Mucosa of descending colon (tissue), 3 donors: ENCODE measurements at regions not wholly inside any gene's neighbourhood (a gene's known extent, or its start where the extent isn't known, plus 50 kb on each side); places are given as distances from the start of the nearest gene placed in this dataset.

Experiments
- ATAC-seq: fragments of 200-7000 bp; cut with Tn5 transposase; one replicate; pipeline ENCODE4 v1.9.1; 2020; ENCODE audit warnings: mild to moderate bottlenecking, moderate library complexity
- DNase-seq, 3 donors: peaks; one replicate each; pipeline ENCODE4 v3.0.0-alpha.2; 2020
- H3K36me3 ChIP-seq: fragments of 200-600 bp; one replicate; pipeline ENCODE4 v1.8.0; 2021; ENCODE audit warnings: low read depth, mild to moderate bottlenecking
- H3K4me1 ChIP-seq: fragments of 200-600 bp; one replicate; pipeline ENCODE4 v1.8.0; 2021; ENCODE audit warnings: low read depth, mild to moderate bottlenecking
- H3K4me3 ChIP-seq: fragments of 200-600 bp; one replicate; pipeline ENCODE4 v1.8.0; 2021; ENCODE audit warnings: mild to moderate bottlenecking
- H3K9me3 ChIP-seq: fragments of 200-600 bp; one replicate; pipeline ENCODE4 v1.8.0; 2021; ENCODE audit warnings: mild to moderate bottlenecking
- intact Hi-C, 2 donors: fragments of 100-400 bp; cut with DNase I in 1 of 2; cut with micrococcal nuclease in 1 of 2; formaldehyde crosslinking; loops; one replicate each; pipeline versions ENCODE4 v1.11.0 to v1.11.1; 2022; cut with DNase I, micrococcal nuclease
- TF ChIP-seq, protein P1 (sequence below): fragments of 200-600 bp; IDR thresholded peaks from one replicate; pipeline ENCODE4 v1.8.0; 2022; ENCODE audit warnings: antibody characterized with exemption, mild to moderate bottlenecking
- donor health status: DM: no; HTN: no; CAD: no; lungs with moderate emphysema.
- donor health status: DM: no; HTN: no; CAD: no.
- donor health status: DM: no; HTN: yes; CAD: no.

DNA sequence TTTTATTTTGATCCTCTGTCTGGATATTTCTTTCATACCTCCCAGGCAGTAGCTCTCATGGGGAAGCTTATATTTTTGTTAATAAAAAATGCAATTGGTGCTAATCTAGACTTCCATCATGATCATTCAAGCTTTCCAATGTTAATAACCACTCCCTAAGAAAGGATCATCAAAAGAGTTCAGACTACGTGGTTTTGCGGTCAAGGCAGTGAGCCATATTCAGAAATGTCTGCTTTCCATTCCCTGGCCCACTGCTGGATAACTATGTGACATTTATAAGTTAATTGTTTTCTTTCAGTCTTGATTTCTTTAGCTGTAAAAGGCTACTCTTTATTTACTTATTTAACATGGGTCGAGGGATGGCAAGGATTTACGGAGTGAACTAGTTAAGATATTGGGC, 414.6 kb downstream of the LMO4 start:
- TF ChIP-seq, protein P1, sequence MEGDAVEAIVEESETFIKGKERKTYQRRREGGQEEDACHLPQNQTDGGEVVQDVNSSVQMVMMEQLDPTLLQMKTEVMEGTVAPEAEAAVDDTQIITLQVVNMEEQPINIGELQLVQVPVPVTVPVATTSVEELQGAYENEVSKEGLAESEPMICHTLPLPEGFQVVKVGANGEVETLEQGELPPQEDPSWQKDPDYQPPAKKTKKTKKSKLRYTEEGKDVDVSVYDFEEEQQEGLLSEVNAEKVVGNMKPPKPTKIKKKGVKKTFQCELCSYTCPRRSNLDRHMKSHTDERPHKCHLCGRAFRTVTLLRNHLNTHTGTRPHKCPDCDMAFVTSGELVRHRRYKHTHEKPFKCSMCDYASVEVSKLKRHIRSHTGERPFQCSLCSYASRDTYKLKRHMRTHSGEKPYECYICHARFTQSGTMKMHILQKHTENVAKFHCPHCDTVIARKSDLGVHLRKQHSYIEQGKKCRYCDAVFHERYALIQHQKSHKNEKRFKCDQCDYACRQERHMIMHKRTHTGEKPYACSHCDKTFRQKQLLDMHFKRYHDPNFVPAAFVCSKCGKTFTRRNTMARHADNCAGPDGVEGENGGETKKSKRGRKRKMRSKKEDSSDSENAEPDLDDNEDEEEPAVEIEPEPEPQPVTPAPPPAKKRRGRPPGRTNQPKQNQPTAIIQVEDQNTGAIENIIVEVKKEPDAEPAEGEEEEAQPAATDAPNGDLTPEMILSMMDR = no peak
- Histone ChIP-seq H3K4me3 (no peak overlapping the region), H3K9me3 (no peaks in the 10 kb centered on the region), H3K4me1 (no peaks in the 10 kb centered on the region), H3K36me3 (no peaks in the 10 kb centered on the region)
- DNase-seq (no peak), ATAC-seq (no peak)
- intact Hi-C loops = no loop called here

DNA sequence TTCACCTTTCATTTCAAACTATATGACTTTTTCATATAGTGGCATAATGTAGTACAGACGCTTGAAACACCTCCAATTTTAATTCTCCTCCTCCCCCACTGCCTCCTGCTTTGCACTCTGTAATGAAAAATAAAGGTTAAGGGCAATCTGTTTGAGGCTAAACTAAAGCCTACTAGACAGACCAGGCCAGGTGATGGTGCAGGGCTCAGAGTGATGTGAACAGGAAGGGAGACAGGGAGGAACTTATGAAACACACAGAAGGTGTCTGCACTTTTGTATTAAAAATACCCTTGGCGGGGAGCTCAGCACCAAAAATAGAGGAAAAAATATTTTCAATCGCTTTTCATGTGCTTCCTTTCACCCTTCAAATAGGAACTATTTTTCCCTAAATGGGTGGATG, 415.4 kb downstream of the LMO4 start:
- TF ChIP-seq, protein P1 = no peak
- H3K36me3 ChIP-seq = no peaks in the 10 kb centered on the region
- ATAC-seq (no peak), DNase-seq (no peak)
- no peak overlapping the region for H3K4me3 ChIP-seq
- no peaks in the 10 kb centered on the region for H3K4me1 ChIP-seq
- no peaks in the 10 kb centered on the region for H3K9me3 ChIP-seq
- intact Hi-C loops = no loop called here

DNA sequence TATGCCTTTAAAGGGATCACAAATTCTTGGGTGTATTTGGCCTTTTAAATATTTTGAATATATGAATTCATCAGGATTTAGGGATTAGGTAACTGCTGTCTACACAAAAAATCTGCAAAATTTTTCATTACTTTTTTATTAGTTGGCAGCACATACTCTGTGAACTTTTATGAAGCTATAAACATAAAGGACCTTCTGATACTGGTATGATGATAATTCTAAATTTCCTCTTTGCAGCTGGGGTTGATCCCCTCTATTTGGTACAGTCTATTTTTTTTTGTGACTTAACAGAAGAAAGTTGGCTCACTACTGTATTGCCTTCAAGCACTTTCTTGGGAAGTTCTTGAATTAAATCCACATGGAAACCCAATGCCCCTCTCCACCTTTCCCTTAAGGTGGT, 416.1 kb downstream of the LMO4 start:
- no peaks in the 10 kb centered on the region for H3K4me1 ChIP-seq
- no peak overlapping the region for H3K4me3 ChIP-seq
- DNase-seq (no peak), ATAC-seq (no peak)
- TF ChIP-seq, protein P1 = no peak
- H3K9me3 ChIP-seq = no peaks in the 10 kb centered on the region
- H3K36me3 ChIP-seq = no peaks in the 10 kb centered on the region
- intact Hi-C loops = no loop called here

DNA sequence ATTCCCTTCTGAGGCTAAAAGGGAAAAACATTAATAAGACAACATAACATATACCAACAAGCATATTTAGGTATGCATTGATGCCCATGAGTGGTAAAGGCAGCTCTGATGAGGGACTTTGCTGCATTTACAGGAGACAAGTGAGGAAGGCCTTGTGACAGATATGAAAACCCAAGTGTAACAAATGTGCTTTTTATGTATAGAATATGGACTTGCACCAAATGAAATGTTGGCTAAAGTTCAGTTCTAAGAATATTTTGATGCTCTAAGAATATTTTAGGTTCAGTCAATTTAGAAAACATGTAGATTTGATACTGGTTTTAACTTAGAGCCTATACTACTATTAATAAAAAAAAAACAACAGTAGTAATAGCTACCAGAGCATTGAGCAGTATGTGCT, 424.7 kb downstream of the LMO4 start:
- Histone ChIP-seq H3K9me3 (no peaks in the 10 kb centered on the region), H3K4me1 (no peaks in the 10 kb centered on the region), H3K4me3 (no peak overlapping the region), H3K36me3 (no peaks in the 10 kb centered on the region)
- DNase-seq (no peak), ATAC-seq (no peak)
- intact Hi-C loops = no loop called here
- TF ChIP-seq, protein P1 = no peak

DNA sequence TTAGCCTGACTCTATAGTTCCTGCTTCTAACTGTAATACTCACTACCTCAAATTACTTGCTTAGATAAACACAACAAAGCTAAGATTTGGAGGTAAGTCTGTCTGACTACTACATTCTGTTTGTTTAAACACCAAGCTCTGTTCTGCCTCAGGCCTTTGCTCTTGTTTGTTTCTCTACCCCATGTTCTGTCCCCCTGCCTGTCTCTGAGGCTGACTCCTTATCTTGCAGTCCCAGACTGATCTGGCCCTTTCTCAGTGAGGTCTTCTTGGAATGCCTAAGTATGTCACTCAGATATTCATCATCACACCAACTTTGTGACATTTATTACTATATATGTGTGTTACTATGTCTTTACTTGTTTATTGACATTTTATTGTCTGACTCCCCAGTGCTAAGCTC, 425.5 kb downstream of the LMO4 start:
- Histone ChIP-seq H3K4me1 (no peaks in the 10 kb centered on the region), H3K9me3 (no peaks in the 10 kb centered on the region), H3K4me3 (no peak overlapping the region), H3K36me3 (no peaks in the 10 kb centered on the region)
- no peak for DNase-seq
- intact Hi-C loops = no loop called here
- no peak for ATAC-seq
- TF ChIP-seq, protein P1 = no peak

DNA sequence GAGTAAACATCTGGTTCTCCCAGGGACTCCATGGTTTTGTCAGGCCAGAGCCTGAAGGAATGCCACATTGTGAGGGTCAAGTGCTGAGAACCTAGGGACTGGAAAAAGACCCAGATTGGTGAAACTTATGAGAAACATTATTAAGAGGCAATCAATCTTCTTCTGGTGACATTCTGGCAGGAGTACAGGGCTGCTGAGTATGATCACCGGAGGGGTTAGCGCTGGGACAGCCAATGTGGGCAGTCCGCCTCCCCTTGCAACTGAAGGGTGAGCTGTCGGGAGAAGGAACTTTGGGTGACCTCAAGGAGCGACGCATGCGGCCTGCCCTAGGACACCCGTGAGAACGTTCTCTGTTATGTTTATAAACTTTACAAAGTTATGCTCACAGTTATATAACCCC, 429.0 kb downstream of the LMO4 start:
- DNase-seq = no peak
- H3K9me3 ChIP-seq = no peaks in the 10 kb centered on the region
- intact Hi-C loops = no loop called here

More for the DNA sequence above, 429.0 kb downstream of the LMO4 start:
- no peak for ATAC-seq
- Histone ChIP-seq H3K4me1 (no peaks in the 10 kb centered on the region), H3K36me3 (no peaks in the 10 kb centered on the region), H3K4me3 (no peak overlapping the region)
- TF ChIP-seq, protein P1 = no peak
